ENCODE measurements at regions not wholly inside any gene's neighbourhood (a gene's known extent, or its start where the extent isn't known, plus 50 kb on each side); places are given as distances from the start of the nearest gene placed in this dataset.

- TF ChIP-seq POLR2AphosphoS5 (IDR thresholded peaks at IDR 0.05; ENCODE audit: low read depth) (no peak), ZNF114 (CRISPR knock-in tag; IDR thresholded peaks at IDR 0.05) (no peak), CTCF (conservative IDR thresholded peaks at IDR 0.05; ENCODE audit: low read depth in 2 of 2) (no peak), EZH2 (IDR thresholded peaks at IDR 0.05; ENCODE audit: low read depth, unreplicated experiment) (no peak), ZNF331 (CRISPR knock-in tag; IDR thresholded peaks at IDR 0.05; ENCODE audit: low read depth) (no peak), EZH2phosphoT487 (IDR thresholded peaks at IDR 0.05; ENCODE audit: unreplicated experiment) (no peak)
Measured at GRCh38 chr14:106129274-106129673, 602.9 kb downstream of the TMEM121 start.
